ENCODE measurements at regions not wholly inside any gene's neighbourhood (a gene's known extent, or its start where the extent isn't known, plus 50 kb on each side); places are given as distances from the start of the nearest gene placed in this dataset.
"Not testable (repeated sequence)": the region's sequence is repeated elsewhere in the genome, so short reads cannot be mapped to it uniquely, and the experiment has no call there.

- not testable (repeated sequence) for TF ChIP-seq POLR2A, CTCF (IDR thresholded peaks at IDR 0.05)
These were observed 67.5 kb upstream of the TRABD2B start for GRCh38 chr1:48064693-48065092.
